ENCODE measurements at regions not wholly inside any gene's neighbourhood (a gene's known extent, or its start where the extent isn't known, plus 50 kb on each side); places are given as distances from the start of the nearest gene placed in this dataset.

DNA sequence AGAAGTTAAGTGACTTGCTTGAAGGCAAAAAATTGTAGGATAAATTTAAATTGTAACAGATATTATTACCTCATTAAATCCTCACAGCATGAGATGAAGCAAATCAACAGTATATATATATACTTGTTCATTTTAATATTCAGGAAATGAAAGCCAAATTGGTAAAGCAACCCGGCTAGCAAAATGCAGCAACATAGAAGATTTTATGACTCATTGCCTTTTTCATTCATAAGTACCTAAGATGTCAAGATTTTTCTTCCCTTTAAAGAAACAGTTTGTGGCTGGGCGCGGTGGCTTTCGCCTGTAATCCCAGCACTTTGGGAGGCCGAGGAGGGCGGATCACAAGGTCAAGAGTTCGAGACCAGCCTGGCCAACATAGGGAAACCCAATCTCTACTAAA is 190.5 kb upstream of the NRIP1 start:
- H3K4me1 Mint-ChIP-seq, result no peaks in the 10 kb centered on the region
- H3K27me3 Mint-ChIP-seq, result peaks cover 2% of the 10 kb centered on the region
- no peaks in the 10 kb centered on the region for H3K9me3 Mint-ChIP-seq
- no peaks in the 10 kb centered on the region for H3K36me3 Mint-ChIP-seq
- H3K27ac Mint-ChIP-seq, result no peak overlapping the region
- no peak overlapping the region for H3K4me3 Mint-ChIP-seq

DNA sequence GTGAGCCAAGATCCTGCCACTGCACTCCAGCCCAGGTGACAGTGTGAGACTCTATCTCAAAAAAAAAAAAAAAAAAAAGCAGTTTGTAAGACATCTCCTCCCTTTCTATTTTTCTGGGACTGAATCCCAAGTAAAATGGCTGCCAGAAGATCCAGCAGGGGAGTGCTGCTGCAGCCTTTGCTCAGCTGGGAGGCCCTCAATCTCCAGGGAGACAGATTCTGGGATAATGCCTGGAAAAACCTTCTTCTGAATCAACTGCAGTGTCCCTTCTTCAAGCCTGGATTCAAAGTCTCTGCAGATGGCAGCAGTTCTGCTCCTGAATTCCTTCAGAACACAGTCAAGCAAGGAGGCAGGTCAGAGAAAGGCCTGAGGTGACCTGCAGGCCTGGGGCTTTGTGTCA is 191.0 kb upstream of the NRIP1 start:
- Mint-ChIP-seq H3K36me3 (no peaks in the 10 kb centered on the region), H3K27me3 (peaks cover 2% of the 10 kb centered on the region), H3K4me3 (no peak overlapping the region), H3K9me3 (no peaks in the 10 kb centered on the region), H3K27ac (no peak overlapping the region), H3K4me1 (no peaks in the 10 kb centered on the region)

DNA sequence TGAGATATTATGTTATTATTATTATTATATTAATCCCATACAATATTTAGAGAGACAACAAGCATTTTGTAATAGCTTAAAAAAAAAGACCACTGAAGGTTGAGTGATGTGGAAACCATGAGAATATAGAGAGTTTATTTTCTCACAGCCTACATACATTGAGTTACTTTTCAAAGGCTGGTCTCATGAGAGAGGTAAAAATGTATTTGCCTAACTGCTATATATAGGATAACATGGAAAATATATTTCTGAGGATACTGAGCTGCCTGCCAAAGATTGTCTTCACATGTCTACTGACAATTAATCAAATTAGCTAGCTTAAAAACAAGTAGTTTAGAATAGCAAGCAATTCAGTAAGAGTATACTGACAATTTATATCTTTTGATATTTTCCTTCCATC is 192.2 kb upstream of the NRIP1 start:
- Mint-ChIP-seq H3K9me3 (no peaks in the 10 kb centered on the region), H3K36me3 (no peaks in the 10 kb centered on the region), H3K27me3 (peaks cover 2% of the 10 kb centered on the region), H3K4me3 (no peak overlapping the region), H3K4me1 (no peaks in the 10 kb centered on the region), H3K27ac (no peak overlapping the region)

DNA sequence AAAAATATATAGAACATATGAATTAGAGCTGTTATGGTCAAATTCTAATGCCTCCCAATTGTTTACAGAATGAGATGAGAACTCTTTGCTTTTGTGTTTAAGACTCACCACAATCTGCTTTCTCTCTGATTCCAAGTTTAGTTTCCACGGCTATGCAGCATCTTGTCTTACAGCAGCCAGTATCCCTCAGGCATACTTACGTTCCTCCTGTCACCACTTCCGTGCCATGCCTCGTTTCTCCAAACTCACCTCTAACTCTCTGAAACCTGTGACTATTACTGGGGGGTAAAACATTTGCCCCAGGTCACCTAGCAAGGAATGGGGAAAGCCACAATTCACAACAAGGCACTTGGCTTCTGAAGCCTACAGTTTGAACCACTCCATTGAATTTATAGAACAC is 192.8 kb upstream of the NRIP1 start:
- H3K36me3 Mint-ChIP-seq, result no peaks in the 10 kb centered on the region
- H3K9me3 Mint-ChIP-seq, result peaks cover 0 to 2% (median 0%) of the 10 kb centered on the region in 3 donors
- H3K27ac Mint-ChIP-seq, result no peak overlapping the region
- no peaks in the 10 kb centered on the region for H3K4me1 Mint-ChIP-seq
- peaks cover 2% of the 10 kb centered on the region for H3K27me3 Mint-ChIP-seq
- H3K4me3 Mint-ChIP-seq, result no peak overlapping the region

DNA sequence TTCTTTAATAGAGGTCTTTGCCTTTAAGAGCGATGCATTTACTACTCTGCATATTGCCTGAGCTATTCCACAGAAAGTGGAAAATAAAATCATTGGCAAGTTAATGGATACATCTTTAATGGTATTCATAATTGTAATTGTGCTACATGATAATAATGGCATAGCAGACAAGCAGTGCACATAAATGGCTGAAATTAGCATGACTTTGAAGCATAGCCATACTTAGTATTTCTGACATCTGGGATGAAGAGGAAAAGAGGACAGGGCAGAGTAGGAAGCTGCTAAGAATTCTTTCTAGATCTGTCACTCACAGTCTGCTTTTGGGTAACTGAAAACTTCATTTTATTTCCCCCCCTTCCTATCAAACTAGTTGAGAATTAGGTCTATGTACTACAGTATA is 195.0 kb upstream of the NRIP1 start:
- Mint-ChIP-seq H3K9me3 (peaks cover 0 to 3% (median 2%) of the 10 kb centered on the region in 3 donors), H3K4me3 (no peak overlapping the region), H3K36me3 (peaks cover 3% of the 10 kb centered on the region), H3K27ac (no peak overlapping the region), H3K27me3 (peaks cover 2% of the 10 kb centered on the region), H3K4me1 (no peaks in the 10 kb centered on the region)

DNA sequence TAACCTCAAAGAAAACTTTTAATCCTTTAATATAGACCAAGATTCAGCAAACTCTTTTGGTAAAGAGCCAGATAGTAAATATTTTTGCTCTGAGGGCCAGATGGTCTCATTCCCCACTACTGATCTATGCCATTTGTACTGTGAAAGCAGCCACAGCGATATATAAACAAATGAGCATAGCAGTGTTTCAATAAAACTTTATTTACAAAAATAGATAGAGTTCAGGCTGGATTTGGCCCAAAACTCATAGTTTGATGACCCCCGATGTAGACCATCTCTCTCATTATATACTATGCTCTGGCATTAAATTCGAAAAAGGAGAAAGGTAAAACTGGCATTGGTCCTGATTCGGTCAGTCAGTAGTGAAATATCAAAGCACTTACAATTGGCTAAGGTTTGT is 195.8 kb upstream of the NRIP1 start:
- Mint-ChIP-seq H3K27me3 (peaks cover 4% of the 10 kb centered on the region), H3K4me1 (no peaks in the 10 kb centered on the region), H3K9me3 (peaks cover 0 to 3% (median 2%) of the 10 kb centered on the region in 3 donors), H3K36me3 (peaks cover 3% of the 10 kb centered on the region), H3K27ac (no peak overlapping the region), H3K4me3 (no peak overlapping the region)

DNA sequence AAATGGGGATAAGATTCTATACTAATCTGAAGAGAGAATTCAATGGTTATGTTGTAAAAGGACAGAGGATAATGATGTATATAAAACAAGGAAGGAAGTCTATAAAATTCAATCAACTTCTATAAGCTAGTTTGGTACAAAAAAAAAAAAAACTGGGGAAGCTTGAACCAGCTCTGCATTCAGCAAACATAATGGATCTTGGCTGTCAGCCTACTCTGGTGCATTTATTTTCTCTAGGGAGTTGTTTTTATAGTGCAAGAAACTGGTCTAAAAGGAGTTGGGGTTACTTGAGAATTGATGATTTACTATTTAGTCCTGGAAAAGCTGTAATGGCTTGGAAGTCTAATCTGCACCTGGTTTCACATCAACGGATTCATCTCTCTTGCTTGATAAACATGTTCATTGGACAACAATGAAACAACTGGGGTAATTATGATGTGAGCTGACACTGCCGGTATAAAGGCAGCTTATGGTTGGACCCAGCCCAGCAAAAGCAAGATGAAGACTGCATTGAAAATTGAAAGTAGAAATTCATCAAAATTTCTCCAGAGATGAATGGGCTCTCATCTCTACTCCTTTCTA is 199.4 kb upstream of the NRIP1 start:
- Mint-ChIP-seq H3K27ac (no peak overlapping the region), H3K36me3 (peaks cover 3% of the 10 kb centered on the region), H3K27me3 (peaks cover 3% of the 10 kb centered on the region), H3K4me3 (no peak overlapping the region), H3K4me1 (peaks cover 0 to 2% (median 0%) of the 10 kb centered on the region in 3 donors), H3K9me3 (peaks cover 0 to 7% (median 2%) of the 10 kb centered on the region in 3 donors)

DNA sequence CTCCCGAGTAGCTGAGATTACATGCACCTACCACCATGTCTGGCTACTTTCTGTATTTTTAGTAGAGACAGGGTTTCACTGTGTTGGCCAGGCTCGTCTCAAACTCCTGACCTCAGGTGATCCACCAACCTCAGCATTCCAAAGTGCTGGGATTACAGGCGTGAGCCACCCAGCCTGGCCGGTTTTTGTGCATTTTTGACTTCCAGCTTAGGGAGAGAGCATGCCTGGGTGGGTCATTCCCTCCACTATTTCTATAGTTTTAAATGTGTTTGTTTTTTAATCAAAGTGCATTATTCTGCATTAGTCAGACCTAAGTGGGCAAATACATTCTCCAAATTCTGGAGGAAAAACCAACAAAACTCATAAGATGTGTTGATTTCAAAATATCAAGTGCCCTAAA is 207.4 kb upstream of the NRIP1 start:
- H3K36me3 Mint-ChIP-seq, result no peaks in the 10 kb centered on the region
- H3K27me3 Mint-ChIP-seq, result no peaks in the 10 kb centered on the region
- H3K9me3 Mint-ChIP-seq, result peaks cover 0 to 2% (median 0%) of the 10 kb centered on the region in 3 donors
- H3K4me3 Mint-ChIP-seq, result no peak overlapping the region
- no peaks in the 10 kb centered on the region for H3K4me1 Mint-ChIP-seq
- H3K27ac Mint-ChIP-seq, result no peak overlapping the region

DNA sequence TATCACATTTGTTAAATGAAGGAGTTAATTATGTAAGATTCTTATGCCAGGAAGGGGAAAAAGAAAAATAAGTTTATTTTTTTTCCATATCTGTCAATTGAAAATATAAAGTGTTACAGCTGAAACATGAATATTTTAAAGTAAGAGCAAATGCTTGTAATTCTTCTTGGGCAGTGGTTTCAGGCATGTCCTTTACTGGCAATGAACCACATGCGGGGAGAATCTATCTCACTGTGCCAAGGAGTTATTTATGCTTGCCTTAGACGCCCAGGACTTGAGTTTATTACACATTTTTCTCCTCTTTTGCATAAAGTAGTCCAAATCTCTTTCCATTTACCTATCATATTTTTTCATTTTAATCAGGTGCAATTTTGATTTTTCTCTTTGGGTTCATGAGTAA is 207.8 kb upstream of the NRIP1 start:
- Mint-ChIP-seq H3K27me3 (no peaks in the 10 kb centered on the region), H3K27ac (no peak overlapping the region), H3K36me3 (no peaks in the 10 kb centered on the region), H3K4me1 (no peaks in the 10 kb centered on the region), H3K9me3 (peaks cover 0 to 2% (median 0%) of the 10 kb centered on the region in 3 donors), H3K4me3 (no peak overlapping the region)

DNA sequence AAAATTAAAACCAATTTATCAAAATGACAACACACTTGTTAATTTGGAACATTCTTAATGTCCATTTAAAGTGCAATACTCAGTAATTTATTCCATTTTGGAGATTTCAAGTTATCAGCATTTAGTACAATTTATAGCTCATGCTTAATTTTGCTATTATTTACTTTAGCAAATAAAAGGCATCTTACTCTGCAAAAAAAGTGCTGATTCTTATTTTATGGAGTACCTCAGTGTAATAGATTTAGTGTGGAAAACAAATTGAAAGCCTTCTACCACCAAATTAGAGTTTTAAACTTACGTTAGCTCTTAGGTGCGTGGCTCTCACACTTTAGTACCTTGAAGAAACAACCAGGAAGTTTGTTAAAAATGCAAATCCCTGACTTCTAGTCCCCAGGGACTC is 208.4 kb upstream of the NRIP1 start:
- no peak overlapping the region for H3K27ac Mint-ChIP-seq
- no peaks in the 10 kb centered on the region for H3K4me1 Mint-ChIP-seq
- H3K9me3 Mint-ChIP-seq, result peaks cover 0 to 2% (median 0%) of the 10 kb centered on the region in 3 donors
- no peak overlapping the region for H3K4me3 Mint-ChIP-seq
- no peaks in the 10 kb centered on the region for H3K27me3 Mint-ChIP-seq
- H3K36me3 Mint-ChIP-seq, result no peaks in the 10 kb centered on the region

DNA sequence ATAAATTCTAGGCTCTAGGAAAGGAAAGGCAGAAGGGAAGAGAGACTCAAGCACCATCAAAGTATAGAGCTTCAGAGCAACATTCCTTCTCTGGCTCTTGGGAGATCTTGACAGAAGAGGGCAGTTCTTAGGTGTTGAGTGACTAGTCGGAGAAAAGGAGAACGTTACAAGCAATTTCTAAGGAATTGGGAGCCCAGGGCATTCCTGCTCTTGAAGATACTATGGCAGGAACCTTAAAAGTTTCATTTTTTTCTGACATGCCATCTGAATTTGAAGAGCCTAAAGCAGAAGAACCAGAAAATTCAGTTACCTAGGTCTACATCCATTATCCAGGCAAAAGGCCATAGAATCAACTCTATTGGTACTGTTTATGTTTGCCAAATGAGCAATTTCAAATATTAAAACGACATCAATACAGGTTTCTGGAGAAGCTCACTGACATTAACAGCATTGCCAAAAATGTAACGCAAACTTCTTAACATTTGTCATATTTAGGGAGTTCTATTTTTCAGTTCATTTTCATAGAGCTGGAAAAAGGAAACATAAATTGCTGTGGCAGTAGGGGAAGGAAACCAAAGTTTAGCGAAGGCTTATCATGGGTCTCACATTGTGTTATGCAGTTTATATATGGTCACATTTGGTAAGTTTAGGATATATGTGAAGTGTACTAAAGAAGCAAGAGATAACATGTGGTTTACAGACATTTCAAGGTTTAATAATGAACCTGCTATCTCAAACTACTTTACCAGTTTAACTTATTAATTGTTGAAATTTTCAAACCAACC is 210.1 kb upstream of the NRIP1 start:
- H3K4me3 Mint-ChIP-seq, result no peak overlapping the region
- peaks cover 2% of the 10 kb centered on the region for H3K27me3 Mint-ChIP-seq
- H3K36me3 Mint-ChIP-seq, result no peaks in the 10 kb centered on the region
- no peak overlapping the region for H3K27ac Mint-ChIP-seq
- peaks cover 0 to 2% (median 0%) of the 10 kb centered on the region in 3 donors for H3K9me3 Mint-ChIP-seq
- no peaks in the 10 kb centered on the region for H3K4me1 Mint-ChIP-seq

DNA sequence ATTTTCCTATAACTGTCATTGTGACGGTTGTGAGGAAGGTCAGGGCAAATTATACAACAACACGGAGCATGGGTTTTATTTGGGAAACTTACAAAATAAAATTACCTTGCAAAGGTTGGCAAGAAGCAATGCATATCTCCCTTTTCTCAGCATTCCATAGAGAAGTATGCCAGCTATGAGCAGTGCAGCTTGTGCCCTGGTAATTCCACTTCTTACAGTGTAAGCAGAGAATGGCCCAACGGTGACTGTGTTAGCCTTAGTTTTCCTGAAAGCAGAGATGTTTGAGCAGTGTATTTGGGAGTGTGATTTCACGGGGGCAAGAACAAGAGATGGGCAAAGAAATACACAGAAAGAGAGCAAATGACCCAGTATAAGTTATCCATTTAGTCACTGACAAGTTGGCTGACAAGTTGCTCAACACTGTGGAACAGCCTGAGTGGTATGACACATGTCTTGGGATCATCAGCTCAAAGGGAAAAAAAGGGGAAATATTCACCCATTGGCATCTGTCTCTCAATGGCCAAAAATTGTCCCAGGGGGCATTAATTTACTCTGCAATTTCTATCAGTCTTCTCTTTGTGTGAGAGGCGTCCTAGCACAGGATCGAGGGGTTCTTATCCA is 210.9 kb upstream of the NRIP1 start:
- peaks cover 2% of the 10 kb centered on the region for H3K27me3 Mint-ChIP-seq
- no peak overlapping the region for H3K4me3 Mint-ChIP-seq

DNA sequence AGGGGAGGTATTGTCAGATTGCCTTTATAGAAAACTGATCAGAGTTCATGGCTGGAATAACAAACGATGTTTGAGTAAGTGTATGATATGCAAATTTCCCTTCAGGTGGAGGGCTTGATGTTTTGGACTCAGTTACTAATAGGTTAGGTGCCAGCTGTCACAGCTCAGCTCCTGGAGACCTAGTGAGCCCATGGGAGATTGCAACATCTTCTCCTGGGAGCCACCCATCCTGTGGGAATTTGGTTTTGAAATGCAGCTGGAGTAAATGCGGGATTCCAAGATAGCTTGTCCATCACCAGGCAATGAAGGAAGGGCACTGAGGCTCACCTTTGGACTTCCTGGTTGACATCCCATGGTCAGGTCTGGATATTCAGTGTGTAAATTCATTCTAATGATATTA is 211.4 kb upstream of the NRIP1 start:
- H3K4me1 Mint-ChIP-seq, result no peaks in the 10 kb centered on the region
- no peak overlapping the region for H3K27ac Mint-ChIP-seq
- peaks cover 0 to 4% (median 0%) of the 10 kb centered on the region in 3 donors for H3K9me3 Mint-ChIP-seq
- H3K36me3 Mint-ChIP-seq, result no peaks in the 10 kb centered on the region
- H3K27me3 Mint-ChIP-seq, result peaks cover 2% of the 10 kb centered on the region
- H3K4me3 Mint-ChIP-seq, result no peak overlapping the region

More for the DNA sequence above, 210.9 kb upstream of the NRIP1 start:
- Mint-ChIP-seq H3K9me3 (peaks cover 0 to 4% (median 0%) of the 10 kb centered on the region in 3 donors), H3K4me1 (no peaks in the 10 kb centered on the region), H3K36me3 (no peaks in the 10 kb centered on the region), H3K27ac (peak overlapping the region in 1 of 3 donors; percentile 62)

DNA sequence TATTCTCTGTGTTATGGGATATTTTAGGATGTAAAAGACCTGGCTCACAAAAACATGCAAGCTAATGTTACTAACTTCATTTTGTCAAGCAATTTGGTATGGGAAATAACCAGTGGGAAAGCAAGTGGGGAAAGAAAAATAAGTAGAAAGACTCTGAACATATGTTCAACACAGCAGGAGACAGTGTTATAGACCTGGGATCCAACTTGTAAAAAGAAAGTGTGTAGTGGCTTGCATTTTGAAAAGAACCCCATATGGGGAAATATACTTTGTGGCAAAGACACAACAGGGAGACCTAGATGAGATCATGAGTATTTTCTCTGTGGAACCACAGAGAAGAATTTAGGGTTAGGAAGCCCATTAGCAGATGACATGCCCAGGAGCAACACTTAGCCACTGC is 212.7 kb upstream of the NRIP1 start:
- H3K27me3 Mint-ChIP-seq, result peaks cover 2% of the 10 kb centered on the region
- no peaks in the 10 kb centered on the region for H3K4me1 Mint-ChIP-seq
- peaks cover 0 to 4% (median 0%) of the 10 kb centered on the region in 3 donors for H3K9me3 Mint-ChIP-seq
- no peak overlapping the region for H3K27ac Mint-ChIP-seq
- H3K36me3 Mint-ChIP-seq, result no peaks in the 10 kb centered on the region
- no peak overlapping the region for H3K4me3 Mint-ChIP-seq

DNA sequence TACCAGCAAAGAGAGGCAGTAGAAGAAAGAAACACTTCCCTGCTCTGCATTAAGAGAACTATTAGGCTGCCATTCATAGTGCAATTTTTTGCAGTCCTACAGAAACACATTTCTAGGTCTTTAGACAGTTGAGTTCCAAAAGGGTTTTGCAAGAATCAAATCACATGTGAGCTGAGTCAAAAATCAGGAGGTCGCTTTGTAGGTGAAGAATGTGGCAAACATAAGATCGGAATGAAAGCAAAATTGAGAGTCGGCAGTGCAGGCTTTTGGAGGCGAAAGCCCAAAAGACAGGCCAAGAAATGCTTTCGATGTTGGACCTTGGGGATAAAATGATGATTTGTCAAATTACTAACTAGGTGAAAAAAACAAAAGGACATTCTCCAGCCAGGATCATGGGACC is 213.5 kb upstream of the NRIP1 start:
- Mint-ChIP-seq H3K4me1 (no peaks in the 10 kb centered on the region), H3K27ac (no peak overlapping the region), H3K27me3 (peaks cover 2% of the 10 kb centered on the region), H3K4me3 (no peak overlapping the region), H3K36me3 (no peaks in the 10 kb centered on the region), H3K9me3 (peaks cover 0 to 4% (median 0%) of the 10 kb centered on the region in 3 donors)

Data from IgD-negative memory B cell (primary cell).